ENCODE measurements at regions not wholly inside any gene's neighbourhood (a gene's known extent, or its start where the extent isn't known, plus 50 kb on each side); places are given as distances from the start of the nearest gene placed in this dataset.

DNA sequence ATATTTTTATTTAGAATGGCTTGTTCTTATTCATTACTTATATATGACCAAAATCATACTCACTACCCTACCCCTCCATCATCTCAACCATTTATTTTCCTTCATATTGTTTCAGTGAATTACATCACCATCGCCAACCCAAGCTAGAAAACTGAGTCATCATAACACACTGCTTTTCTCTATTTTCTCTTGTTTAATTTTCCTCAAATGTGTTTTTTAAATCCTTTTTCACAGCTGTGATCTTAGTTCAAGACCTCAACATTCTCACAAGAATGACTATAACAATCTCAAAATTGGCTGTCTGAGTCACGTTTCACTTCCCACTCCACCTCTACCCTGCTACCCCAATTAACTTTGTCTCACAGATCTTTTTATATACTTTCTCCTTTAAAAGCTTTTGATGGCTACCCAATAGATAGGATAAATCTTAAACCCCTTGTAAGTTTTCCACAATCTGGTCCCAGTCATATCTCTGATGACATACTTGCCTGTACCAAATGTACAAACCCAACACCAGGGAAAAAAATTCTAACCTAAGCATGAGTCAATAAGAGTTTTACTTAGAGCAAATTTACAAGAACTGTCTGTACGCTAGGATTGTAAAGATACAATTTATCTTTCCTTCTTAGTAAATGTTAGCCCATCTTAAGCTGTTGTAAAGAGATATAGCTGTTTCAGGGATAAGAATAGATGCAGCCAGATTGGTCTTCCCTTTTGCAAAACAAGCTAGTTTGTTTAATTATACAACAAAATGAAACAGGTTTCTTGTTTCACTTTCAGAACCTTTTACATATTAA, 635.1 kb upstream of the SLC39A10 start:
- no peak for DNase-seq (ENCODE audit: low read depth in 4 of 4, low spot score in 3 of 4)

DNA sequence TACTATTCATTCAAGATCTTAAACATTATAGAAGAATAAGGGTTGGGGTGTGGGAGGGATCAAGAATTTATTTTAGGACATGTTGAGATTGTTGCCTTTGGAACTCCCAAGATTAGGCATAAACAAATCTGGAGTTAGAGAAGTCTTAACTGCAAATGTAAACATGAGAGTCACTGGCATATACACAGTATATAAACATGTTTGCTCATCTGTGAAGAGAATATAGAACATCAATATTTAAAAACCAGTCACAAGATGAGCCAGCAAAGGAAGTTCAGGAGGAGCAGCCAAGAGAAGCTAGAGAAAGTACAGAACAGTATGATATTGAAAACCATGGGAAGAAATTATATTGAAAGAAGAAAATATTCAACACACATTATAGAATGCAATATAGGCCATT, 638.6 kb upstream of the SLC39A10 start:
- DNase-seq (ENCODE audit: low read depth in 4 of 4, low spot score in 3 of 4), result no peak

DNA sequence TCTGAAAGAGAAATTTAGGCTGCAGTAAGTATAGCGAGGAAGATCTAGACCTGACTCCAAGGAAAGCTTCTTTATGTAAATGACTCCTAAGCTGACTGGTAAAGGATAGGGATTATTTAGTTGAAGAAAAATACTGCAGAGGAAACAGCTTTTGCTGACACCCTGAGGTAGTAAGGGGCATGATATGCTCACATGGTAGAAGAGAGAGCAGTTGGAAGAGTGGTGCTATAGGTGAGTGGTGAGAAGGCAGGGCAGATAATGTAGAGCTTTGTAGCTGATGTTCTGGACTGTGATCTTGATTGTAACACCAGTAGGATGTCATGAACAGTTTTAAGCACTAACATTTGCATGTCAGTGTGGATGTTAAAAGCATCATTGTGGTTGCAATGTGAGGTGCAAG, 639.1 kb upstream of the SLC39A10 start:
- no peak for DNase-seq (ENCODE audit: low read depth in 4 of 4, low spot score in 3 of 4)

DNA sequence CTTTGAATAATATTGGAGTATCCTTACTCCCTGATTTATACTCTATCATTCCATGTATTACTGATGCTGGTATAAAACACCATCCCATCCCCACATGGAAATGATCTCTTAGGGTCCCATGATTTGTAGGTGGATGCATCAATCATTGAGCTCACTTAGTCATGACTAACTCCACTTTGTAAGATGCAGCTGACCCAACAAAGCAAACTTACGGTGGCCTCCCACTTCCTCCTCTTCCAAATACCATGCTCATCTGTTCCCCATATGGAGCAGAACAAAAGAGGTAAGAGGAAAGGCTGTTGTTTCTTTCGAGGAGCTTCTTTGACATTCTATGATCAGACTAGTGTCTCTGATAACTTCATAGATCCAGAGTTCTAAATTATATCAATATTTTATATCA, 640.2 kb upstream of the SLC39A10 start:
- no peak for DNase-seq (ENCODE audit: low read depth in 4 of 4, low spot score in 3 of 4)

DNA sequence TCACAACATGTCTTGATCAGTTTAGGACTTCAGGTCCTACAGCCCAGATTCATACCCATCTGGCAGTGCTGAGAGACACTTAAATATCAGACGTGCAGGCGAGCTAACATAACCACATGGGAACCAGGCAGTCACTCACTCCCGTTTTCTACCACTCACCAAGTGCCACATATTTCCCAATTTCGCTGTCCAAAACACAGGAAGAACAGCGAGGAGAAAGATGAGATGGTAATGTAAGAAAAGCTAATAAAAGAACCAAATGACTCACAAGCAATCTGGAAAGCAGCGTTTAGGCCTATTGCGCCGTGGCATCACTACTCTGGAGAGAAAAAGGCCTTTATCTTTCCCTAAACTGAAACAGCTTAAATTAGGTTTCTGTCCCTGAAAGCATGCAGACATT, 647.8 kb upstream of the SLC39A10 start:
- no peak for DNase-seq (ENCODE audit: low read depth in 4 of 4, low spot score in 3 of 4)

DNA sequence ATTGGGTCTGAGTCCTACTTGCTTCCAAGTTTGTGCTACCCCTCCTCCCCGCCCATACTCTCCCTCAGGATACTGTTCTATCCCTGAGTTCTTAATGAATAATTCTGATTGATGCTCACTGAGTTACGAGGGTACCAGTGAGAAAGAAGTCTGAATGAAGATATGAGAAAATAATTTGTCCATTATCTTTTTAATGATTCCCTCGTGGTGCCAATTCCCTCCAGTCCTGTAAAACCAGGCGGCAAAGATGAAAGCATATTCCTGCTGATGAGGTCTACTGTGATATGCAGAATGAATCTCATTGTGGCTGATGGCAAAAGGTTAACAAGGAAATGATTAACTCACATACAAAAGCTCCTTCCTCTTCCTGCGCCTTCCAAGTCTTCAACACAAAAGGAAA, 650.2 kb upstream of the SLC39A10 start:
- no peak for DNase-seq (ENCODE audit: low read depth in 4 of 4, low spot score in 3 of 4)

DNA sequence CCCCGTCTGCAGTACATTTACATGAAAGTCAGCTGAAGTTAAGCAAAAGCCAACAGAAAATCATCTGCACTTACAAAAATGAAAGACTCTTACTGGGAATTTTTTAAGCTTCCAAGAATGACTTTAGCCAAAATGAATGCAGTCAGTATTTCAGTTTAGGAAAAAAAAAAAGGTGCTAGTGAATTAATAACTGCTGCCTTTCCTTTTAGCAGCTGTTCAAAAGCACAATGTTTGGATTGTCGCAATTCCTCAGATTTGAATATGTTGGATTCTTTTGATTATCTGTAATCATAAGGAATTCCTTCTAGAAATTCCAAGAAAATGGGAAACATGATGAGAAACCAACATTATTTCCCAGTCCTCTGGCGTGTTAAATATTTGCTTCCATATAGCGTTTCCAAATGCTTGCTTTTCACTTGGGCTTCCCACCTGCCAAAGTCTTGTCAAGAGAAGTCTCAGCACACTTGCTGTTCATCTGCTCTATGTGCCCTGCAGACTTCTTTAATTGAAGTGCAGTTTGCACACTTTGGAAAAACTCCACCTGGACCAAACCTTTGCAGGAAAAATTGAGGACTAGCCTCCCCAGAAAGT, 653.0 kb upstream of the SLC39A10 start:
- no peak for DNase-seq (ENCODE audit: low read depth in 4 of 4, low spot score in 3 of 4)

DNA sequence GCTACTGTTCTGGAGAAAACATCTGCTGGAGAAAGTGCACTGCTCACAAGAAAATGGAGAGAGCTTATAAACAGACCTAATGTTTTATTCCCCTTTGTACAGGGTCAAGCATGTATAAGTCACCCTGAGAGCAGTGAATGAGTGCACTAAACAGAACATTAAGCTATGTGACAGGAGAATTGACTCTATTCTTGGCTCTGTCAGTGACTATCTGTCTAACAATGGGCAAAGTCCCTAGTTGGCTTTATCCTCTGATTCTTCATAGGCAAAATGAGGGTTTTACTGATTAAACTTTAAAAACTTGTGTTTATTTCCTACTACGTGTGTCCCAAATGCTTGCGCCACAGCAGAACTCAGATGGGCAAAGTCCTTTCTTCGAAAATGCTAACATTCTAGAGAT, 655.1 kb upstream of the SLC39A10 start:
- DNase-seq (ENCODE audit: low read depth in 4 of 4, low spot score in 3 of 4), result no peak

DNA sequence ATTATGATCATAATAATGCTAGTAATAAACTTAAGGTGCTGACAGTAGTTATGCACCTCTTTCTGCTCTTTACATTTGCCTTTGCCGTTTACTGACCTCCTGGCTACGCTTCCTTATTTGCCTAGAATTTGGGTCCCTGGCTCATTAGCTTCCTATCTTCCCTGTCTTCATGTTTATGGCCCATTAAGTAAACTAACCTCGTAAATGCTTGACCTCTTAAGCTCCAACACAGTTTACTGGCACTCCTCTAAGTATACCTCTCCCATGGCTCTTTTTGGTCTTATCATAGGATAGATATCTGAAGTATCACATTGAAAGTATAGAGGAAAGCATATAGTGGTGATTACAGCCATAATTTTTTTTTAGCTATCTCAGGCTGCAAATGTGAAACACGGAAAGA, 657.3 kb upstream of the SLC39A10 start:
- DNase-seq (ENCODE audit: low read depth in 4 of 4, low spot score in 3 of 4), result no peak

DNA sequence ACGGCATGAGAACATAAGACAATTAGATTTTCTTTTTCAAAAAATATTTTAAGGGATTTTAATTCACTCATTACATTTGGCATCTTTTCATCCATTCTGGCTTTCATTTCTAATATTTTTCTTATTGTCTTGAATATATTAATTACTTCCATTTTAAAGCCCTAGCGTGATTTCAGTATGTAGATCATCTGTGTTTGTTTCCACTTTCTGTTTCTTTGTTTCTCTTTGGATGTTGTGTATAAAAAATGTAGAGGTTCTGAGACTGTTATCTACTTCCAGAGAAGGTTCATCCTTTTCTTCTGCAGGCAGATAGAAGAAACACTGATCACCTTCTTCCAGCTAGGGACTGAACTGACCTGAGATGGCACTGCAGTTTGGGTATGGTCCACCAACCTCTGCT, 664.4 kb upstream of the SLC39A10 start:
- DNase-seq (ENCODE audit: low read depth in 4 of 4, low spot score in 3 of 4), result no peak

DNA sequence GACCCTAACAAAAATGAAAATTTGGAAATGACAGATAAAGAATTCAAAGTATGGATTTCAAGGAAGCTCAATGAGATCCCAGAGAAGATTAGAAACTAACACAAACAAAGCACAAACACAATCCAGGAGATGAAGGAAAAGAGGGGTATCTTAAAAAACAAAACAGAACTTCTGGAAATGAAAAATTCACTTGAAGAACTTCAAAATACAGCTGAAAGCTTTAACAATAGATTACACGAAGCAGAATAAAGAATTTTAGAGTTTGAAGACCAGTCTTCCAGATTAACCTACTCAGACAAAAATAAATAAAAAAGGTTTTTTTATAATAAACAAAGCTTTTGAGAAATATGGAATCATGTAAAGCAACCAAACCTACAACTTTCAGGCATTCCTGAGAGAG, 671.8 kb upstream of the SLC39A10 start:
- no peak for DNase-seq (ENCODE audit: low read depth in 4 of 4, low spot score in 3 of 4)

DNA sequence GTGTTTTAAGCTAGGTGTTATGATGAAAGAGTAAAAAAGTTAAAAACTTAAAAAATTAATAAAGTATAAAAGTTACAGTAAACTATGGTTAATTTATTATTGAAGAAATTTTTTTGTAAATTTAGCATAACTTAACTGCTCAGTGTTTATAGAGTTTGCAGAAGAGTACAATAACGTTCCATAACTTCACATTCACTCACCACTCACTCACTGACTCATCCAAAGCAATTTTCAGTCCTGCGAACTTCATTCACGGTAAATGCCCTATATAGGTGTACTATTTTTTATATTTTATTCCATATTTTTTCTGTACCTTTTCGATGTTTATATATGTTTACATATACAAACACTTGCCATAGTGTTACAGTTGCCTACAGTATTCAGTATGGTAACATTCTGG, 694.8 kb upstream of the SLC39A10 start:
- DNase-seq (ENCODE audit: low read depth in 4 of 4, low spot score in 3 of 4), result no peak

DNA sequence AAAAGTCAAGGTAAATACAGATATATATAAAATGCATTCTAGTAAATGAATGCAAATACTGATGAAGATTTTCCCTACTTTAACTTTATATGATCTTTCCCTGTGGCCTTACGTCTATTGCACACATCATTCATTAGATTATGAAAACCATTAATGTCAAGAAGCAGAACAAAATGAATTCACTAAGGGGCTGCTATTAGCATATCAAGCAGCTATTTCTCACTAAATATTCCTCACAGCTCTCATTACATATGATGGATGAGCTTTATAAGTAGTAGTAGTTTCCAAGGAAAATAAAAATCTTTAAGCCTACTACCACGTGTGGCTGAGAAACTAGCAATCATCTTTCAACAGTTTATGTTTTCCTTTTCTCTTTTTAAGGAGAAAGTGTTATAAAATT, 702.8 kb upstream of the SLC39A10 start:
- DNase-seq (ENCODE audit: low read depth in 4 of 4, low spot score in 3 of 4), result no peak

DNA sequence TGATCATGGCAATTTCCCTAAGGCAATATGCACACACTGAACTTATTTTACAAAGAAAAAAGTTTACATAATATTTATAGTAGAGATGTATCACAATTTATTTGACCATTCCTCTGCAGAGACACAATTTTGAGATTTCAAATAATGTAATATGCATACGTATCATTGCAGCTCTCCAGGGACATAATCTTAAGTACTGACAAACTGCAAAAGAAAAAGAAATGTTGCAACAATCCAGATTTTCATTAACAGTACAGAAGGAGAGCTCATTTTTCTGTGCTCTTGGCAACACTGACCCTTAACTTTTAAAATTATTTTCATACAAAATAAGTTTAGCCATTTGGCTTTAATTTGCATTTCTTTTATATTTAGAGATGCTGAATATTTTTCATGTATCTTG, 710.2 kb upstream of the SLC39A10 start:
- DNase-seq (ENCODE audit: low read depth in 4 of 4, low spot score in 3 of 4), result no peak

DNA sequence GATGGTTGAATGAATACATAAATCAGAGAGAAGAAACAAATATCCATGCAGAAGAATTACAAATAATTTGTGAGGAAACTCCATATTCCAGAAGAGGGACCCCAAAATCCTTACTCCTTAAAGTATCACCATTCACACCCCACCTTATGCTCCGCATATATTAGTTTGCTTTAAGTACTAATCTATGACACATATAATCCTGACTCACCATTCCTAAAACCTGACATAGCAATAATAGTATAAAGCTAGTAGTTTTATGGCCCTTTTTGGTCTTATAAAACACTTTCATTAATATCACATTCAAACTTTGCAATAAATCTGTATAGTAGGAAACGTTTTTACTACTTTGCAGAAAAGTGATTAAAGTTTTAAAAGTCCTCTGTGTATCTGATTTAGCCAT, 719.0 kb upstream of the SLC39A10 start:
- no peak for DNase-seq (ENCODE audit: low read depth in 4 of 4, low spot score in 3 of 4)

DNA sequence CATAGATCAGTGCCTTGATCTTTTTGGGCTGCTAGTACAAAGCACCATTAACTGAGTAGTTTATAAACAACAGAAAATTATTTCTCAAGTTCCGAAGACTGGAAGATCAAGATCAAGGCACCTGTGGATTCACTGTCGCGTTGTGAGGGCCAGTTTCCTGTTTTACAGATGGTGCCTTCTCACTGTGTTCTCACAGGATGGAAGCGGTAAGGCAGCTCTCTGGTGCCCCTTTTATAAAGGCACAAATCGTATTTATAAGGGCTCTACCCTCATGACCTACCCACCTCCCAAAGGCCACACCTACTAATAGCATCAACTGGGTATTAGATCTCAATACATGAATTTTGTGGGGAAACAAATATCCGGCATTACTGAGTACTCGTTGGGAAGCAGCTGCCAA, 729.5 kb upstream of the SLC39A10 start:
- DNase-seq (ENCODE audit: low read depth in 4 of 4, low spot score in 3 of 4), result no peak

DNA sequence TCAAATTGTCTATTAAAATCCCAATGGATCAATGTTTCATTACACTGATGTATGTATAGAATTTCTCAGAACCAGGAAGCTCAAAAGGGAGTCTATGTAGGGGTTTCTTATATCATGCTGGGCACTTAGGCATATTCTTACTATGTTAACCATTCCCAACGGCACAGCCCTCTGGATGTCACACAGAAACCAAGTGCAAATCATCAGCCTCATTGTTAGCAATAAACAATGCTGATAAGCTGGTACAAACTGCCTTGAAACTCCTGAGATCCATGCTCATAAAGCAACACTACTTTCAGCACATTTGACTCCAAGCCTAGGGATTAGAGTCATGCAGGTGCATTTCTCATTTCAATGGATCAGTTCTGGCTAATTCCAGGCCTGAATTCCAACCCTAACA, 730.2 kb upstream of the SLC39A10 start:
- DNase-seq (ENCODE audit: low read depth in 4 of 4, low spot score in 3 of 4), result no peak

DNA sequence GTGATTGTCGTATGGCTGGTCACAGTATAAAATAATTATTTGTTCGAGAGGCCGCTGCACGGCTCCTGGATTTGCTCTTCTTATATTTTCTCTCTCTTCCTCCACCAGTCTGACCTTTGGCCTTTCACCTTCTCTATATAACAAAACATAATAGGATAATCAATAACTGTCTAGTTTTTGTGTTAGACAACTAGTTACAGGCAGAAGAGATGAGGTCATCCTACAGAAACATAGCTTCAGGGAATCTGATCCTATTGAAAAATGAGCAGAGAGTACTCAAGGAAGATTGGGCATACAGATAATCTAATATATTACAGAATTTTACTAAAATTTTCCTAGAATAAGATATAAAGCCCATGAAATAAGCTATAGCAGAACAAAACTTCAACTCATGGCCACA, 731.3 kb upstream of the SLC39A10 start:
- no peak for DNase-seq (ENCODE audit: low read depth in 4 of 4, low spot score in 3 of 4)

DNA sequence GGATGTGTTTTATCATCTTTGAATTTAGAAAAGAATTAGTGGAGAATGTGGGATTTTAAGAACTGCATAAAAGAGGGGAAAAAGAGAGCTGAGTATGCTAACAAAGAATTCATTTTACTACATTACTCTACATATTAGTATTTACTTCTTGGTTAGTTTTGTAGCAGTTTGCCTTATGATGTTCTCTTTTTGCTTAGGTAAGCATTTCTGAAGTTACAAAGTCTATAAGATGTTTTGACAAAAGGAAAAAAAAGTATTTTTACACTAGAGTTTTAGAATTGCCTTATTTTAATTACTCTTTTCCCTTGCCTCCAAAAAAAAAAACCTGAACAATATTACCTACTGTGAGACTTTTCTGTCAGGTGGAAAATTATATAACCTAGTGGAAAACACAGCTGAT, 739.5 kb upstream of the SLC39A10 start:
- no peak for DNase-seq (ENCODE audit: low read depth in 4 of 4, low spot score in 3 of 4)

DNA sequence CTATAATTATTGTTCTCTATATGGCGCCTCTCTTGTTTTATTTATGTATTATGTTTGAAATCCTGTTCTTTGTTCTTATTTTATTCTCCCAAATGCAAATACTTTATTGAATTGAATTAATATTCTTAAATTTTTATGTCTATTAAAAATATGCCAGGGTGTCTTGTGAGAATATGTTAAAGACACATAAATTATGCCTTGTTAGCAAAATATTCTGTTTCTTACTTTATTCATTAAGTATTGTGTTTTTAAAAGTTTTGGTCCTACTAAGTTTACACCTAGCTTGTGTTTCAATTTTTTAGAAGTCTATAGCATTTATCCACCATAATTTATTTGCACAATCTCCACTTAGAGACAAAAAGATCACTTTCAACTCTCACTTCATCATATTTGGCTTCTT, 741.5 kb upstream of the SLC39A10 start:
- DNase-seq (ENCODE audit: low read depth in 4 of 4, low spot score in 3 of 4), result no peak

DNA sequence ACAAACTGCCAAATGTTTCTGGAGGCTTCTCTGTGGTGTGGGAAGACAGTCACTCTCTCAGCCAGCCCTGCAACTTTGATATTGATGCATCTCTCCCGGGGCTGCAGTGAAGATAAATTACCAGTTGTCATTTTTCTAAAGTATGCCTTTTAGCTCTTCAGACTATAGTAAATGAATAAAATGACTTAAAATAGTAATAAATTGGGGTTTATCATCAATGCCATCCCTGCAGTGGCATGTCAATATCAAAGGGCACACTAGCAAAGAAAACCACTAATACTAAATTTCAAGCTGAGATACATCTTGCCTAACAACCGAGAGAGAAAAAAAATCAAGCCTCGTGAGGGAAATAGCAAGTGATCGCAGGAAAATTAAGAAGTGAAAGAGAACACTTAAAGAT, 749.5 kb upstream of the SLC39A10 start:
- no peak for DNase-seq (ENCODE audit: low read depth in 4 of 4, low spot score in 3 of 4)

DNA sequence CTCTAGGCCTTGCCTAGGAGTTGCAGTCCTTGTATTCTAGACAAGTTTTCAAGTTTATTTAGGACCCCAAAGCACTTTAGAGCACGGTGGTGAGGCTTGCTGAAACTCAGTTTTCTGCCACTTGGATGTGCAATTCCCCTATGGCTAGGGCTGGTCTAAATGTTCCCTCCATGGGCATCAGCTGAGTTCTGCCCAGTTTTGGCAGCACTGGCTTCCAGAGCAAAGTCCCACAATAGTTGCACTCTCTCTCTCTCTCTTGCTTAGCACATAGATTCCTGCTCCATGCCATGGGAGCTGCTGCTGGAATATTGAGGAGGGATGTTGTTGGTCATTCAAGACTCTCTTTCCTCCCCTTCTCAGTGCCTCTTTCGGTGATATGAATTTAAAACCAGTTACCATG, 760.2 kb upstream of the SLC39A10 start:
- DNase-seq (ENCODE audit: low read depth in 4 of 4, low spot score in 3 of 4), result no peak

DNA sequence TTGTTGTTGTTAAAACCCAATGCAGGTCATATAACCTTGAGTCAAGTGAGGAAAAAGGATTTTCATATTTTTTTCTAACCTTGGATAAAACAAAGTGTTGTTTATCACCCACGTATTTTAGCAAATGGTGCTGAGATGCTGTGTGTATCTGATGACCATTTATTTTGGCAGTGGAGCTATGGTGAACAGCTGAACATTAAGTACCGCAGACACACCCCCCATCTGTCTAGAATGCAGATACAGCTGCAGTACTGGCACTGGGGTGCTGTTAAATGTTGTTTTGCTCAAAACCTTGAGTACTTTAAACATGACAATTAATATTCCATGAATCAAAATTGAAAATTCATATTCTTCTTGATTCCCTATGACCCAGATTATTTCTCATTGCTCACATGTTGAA, 773.3 kb upstream of the SLC39A10 start:
- DNase-seq (ENCODE audit: low read depth in 4 of 4, low spot score in 3 of 4), result no peak
